Uterus (tissue), 2 donors: ENCODE measurements at regions not wholly inside any gene's neighbourhood (a gene's known extent, or its start where the extent isn't known, plus 50 kb on each side); places are given as distances from the start of the nearest gene placed in this dataset.

Experiments used
- POLR2A ChIP-seq, 2 donors: fragments of 450-650 bp; IDR thresholded peaks; one replicate each; pipeline ENCODE4 v1.6.1; 2016; ENCODE audit warnings: antibody characterized with exemption in 2 of 2, mild to moderate bottlenecking in 1 of 2, moderate library complexity in 1 of 2
- TF ChIP-seq, protein P1 (sequence below), 4 experiments: fragments of 200-600 bp in 2 of 4; fragments of 450-650 bp in 2 of 4; sonication (generic) in 2 of 4; IDR thresholded peaks; one replicate each; pipeline ENCODE4 v1.5.1; 2016 to 2019; ENCODE audit warnings: antibody characterized with exemption in 4 of 4, mild to moderate bottlenecking in 2 of 4, moderate library complexity in 1 of 4

DNA sequence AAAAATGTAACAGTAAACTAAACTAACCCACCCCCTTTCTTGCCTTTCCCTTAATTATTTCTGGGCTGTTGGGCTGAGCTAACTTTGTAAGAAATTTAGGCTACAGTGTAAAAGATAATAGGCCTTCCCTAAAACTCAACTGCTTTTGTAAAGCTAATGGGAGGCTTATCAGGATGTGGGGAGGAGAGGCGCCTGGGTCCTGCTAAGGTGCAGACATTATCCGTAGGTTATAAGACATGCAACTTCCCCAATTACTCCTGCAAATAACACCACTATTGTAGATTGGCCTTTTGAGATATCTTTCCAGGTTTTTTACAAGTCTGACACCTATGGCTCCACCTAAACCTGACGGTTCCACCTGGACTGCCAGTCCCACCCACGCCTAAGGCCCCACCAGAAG is 88.3 kb downstream of the NPAP1 start:
- TF ChIP-seq, protein P1, sequence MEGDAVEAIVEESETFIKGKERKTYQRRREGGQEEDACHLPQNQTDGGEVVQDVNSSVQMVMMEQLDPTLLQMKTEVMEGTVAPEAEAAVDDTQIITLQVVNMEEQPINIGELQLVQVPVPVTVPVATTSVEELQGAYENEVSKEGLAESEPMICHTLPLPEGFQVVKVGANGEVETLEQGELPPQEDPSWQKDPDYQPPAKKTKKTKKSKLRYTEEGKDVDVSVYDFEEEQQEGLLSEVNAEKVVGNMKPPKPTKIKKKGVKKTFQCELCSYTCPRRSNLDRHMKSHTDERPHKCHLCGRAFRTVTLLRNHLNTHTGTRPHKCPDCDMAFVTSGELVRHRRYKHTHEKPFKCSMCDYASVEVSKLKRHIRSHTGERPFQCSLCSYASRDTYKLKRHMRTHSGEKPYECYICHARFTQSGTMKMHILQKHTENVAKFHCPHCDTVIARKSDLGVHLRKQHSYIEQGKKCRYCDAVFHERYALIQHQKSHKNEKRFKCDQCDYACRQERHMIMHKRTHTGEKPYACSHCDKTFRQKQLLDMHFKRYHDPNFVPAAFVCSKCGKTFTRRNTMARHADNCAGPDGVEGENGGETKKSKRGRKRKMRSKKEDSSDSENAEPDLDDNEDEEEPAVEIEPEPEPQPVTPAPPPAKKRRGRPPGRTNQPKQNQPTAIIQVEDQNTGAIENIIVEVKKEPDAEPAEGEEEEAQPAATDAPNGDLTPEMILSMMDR (IDR thresholded peaks at IDR 0.05), result no peak
- no peak for TF ChIP-seq POLR2A (IDR thresholded peaks at IDR 0.05)
